Liver (tissue), 8 donors: ENCODE measurements at regions not wholly inside any gene's neighbourhood (a gene's known extent, or its start where the extent isn't known, plus 50 kb on each side); places are given as distances from the start of the nearest gene placed in this dataset.

Source experiments
- DNase-seq: peaks from one replicate; pipeline ENCODE4 v3.0.0-alpha.2; 2017; ENCODE audit warnings: low spot score
- H3K27ac ChIP-seq, 2 donors: one replicate each; pipeline ENCODE4 v1.7.0; 2013; ENCODE audit warnings: inconsistent platforms in 2 of 2, low read length in 2 of 2, control low read depth in 1 of 2, low read depth in 1 of 2, mild to moderate bottlenecking in 1 of 2
- H3K27me3 ChIP-seq, 4 donors: one replicate each; pipeline versions ENCODE4 v1.6.1 to v1.7.0; 2013; ENCODE audit warnings: low read length in 3 of 4, inconsistent platforms in 1 of 4, mild to moderate bottlenecking in 1 of 4, moderate library complexity in 1 of 4; ENCODE audit not compliant: control insufficient read depth in 4 of 4, insufficient read depth in 4 of 4
- H3K36me3 ChIP-seq, 4 donors: one replicate each; pipeline versions ENCODE4 v1.6.1 to v1.7.0; 2013; ENCODE audit warnings: low read length in 3 of 4, mild to moderate bottlenecking in 3 of 4, low read depth in 1 of 4, moderate library complexity in 1 of 4; ENCODE audit not compliant: control insufficient read depth in 4 of 4, insufficient read depth in 3 of 4
- H3K4me1 ChIP-seq, 4 donors: one replicate each; pipeline versions ENCODE4 v1.6.1 to v1.7.0; 2013; ENCODE audit warnings: low read length in 3 of 4, mild to moderate bottlenecking in 3 of 4, moderate library complexity in 1 of 4; ENCODE audit not compliant: control insufficient read depth in 4 of 4, insufficient read depth in 4 of 4
- H3K4me3 ChIP-seq, 3 donors: one replicate each; pipeline versions ENCODE4 v1.6.1 to v1.7.0; 2013; ENCODE audit warnings: low read length in 3 of 3, control low read depth in 1 of 3, low read depth in 1 of 3, mild to moderate bottlenecking in 1 of 3
- H3K9ac ChIP-seq, 2 donors: one replicate each; pipeline ENCODE4 v1.7.0; 2013; ENCODE audit warnings: low read length in 2 of 2, mild to moderate bottlenecking in 2 of 2, moderate library complexity in 2 of 2, control low read depth in 1 of 2, low read depth in 1 of 2
- H3K9me3 ChIP-seq, 4 donors: one replicate each; pipeline versions ENCODE4 v1.6.1 to v1.7.0; 2013; ENCODE audit warnings: low read length in 3 of 4; ENCODE audit not compliant: control insufficient read depth in 4 of 4
- ATF3 ChIP-seq: IDR thresholded peaks from 2 replicates; pipeline ENCODE4 v1.6.1; 2016; ENCODE audit warnings: antibody characterized with exemption
- CTCF ChIP-seq: fragments of 150-350 bp; IDR thresholded peaks from 2 replicates; pipeline ENCODE4 v1.5.1; 2017; ENCODE audit warnings: improper control_type of control experiment, low read depth, low read length; ENCODE audit not compliant: missing input control
- EGR1 ChIP-seq, 2 donors: IDR thresholded peaks; 2 replicates each; pipeline ENCODE4 v1.6.1; 2016 to 2018; ENCODE audit warnings: antibody characterized with exemption in 2 of 2, low read depth in 2 of 2
- FOXA1 ChIP-seq: IDR thresholded peaks from 2 replicates; pipeline ENCODE4 v1.6.1; 2016; ENCODE audit warnings: antibody characterized with exemption
- FOXA2 ChIP-seq: IDR thresholded peaks from 2 replicates; pipeline ENCODE4 v1.6.1; 2016; ENCODE audit warnings: antibody characterized with exemption
- GABPA ChIP-seq, 2 donors: IDR thresholded peaks in 1 of 2; conservative IDR thresholded peaks in 1 of 2; 2 replicates each; pipeline ENCODE4 v1.6.1; 2016; ENCODE audit warnings: antibody characterized with exemption in 2 of 2, mild to moderate bottlenecking in 1 of 2, moderate library complexity in 1 of 2
- HNF4A ChIP-seq, 2 donors: conservative IDR thresholded peaks; 2 replicates each; pipeline ENCODE4 v1.6.1; 2016; ENCODE audit warnings: antibody characterized with exemption in 2 of 2, mild to moderate bottlenecking in 2 of 2
- HNF4G ChIP-seq: IDR thresholded peaks from 2 replicates; pipeline ENCODE4 v1.6.1; 2016; ENCODE audit warnings: antibody characterized with exemption
- JUND ChIP-seq, 2 donors: IDR thresholded peaks; 2 replicates each; pipeline ENCODE4 v1.6.1; 2016; ENCODE audit warnings: antibody characterized with exemption in 2 of 2
- MAX ChIP-seq: IDR thresholded peaks from 2 replicates; pipeline ENCODE4 v1.6.1; 2016; ENCODE audit warnings: antibody characterized with exemption
- NR2F2 ChIP-seq: IDR thresholded peaks from 2 replicates; pipeline ENCODE4 v1.6.1; 2016; ENCODE audit warnings: antibody characterized with exemption
- RAD21 ChIP-seq, 2 donors: IDR thresholded peaks; 2 replicates each; pipeline ENCODE4 v1.6.1; 2016; ENCODE audit warnings: antibody characterized with exemption in 2 of 2, mild to moderate bottlenecking in 2 of 2
- REST ChIP-seq: IDR thresholded peaks from 2 replicates; pipeline ENCODE4 v1.6.1; 2016; ENCODE audit warnings: antibody characterized with exemption, mild to moderate bottlenecking
- RXRA ChIP-seq, 2 donors: IDR thresholded peaks; 2 replicates each; pipeline ENCODE4 v1.6.1; 2017 to 2018; ENCODE audit warnings: antibody characterized with exemption in 2 of 2, mild to moderate bottlenecking in 1 of 2
- SP1 ChIP-seq: IDR thresholded peaks from 2 replicates; pipeline ENCODE4 v1.6.1; 2018; ENCODE audit warnings: antibody characterized with exemption, mild to moderate bottlenecking
- TAF1 ChIP-seq: conservative IDR thresholded peaks from 2 replicates; pipeline ENCODE4 v1.6.1; 2016; ENCODE audit warnings: antibody characterized with exemption, mild to moderate bottlenecking
- YY1 ChIP-seq: IDR thresholded peaks from 2 replicates; pipeline ENCODE4 v1.6.1; 2016; ENCODE audit warnings: antibody characterized with exemption, mild to moderate bottlenecking
- ZBTB33 ChIP-seq: IDR thresholded peaks from 2 replicates; pipeline ENCODE4 v1.6.1; 2016; ENCODE audit warnings: antibody characterized with exemption
- WGBS: extraction: QIAGEN DNeasy Blood & Tissue Kit; methylation state at CpG from one replicate; pipeline ENCODE4 v1.1.7; 2013; 5-methylcytosine and 5-hydroxymethylcytosine counted together
- donor health status: healthy.
- donor health status: healthy.
- donor health status: healthy.
- donor health status: healthy.
- donor health status: healthy.

GRCh38 chr5:96332535-96333366, 100.3 kb downstream of the PCSK1 start:
- DNase-seq = no peak
- no peaks in the 10 kb centered on the region for H3K9me3 ChIP-seq
- H3K27me3 ChIP-seq = no peaks in the 10 kb centered on the region
- peak overlapping the region; percentile 72 to 85 for H3K27ac ChIP-seq
- H3K4me1 ChIP-seq = peaks cover 8 to 50% (median 37%) of the 10 kb centered on the region in 4 donors
- no peak for TF ChIP-seq NR2F2
- TF ChIP-seq YY1 = peak; percentile 47
- no peak for TF ChIP-seq EGR1 (IDR thresholded peaks at IDR 0.05; ENCODE audit: low read depth in 2 of 2)
- no peak for TF ChIP-seq FOXA2
- no peak for TF ChIP-seq ZBTB33
- TF ChIP-seq REST = peak; percentile 62
- peak; percentile 73 to 74 for TF ChIP-seq HNF4A (conservative IDR thresholded peaks at IDR 0.05)
- TF ChIP-seq MAX = peak; percentile 65
- TF ChIP-seq RXRA (IDR thresholded peaks at IDR 0.05) = peak; percentile 41 to 54
- TF ChIP-seq SP1 = peak; percentile 68
- no peak for TF ChIP-seq FOXA1
- peak; percentile 54 to 65 for TF ChIP-seq RAD21 (IDR thresholded peaks at IDR 0.05)
- no peak for TF ChIP-seq GABPA (IDR thresholded peaks at IDR 0.05 in 1 of 2, conservative IDR thresholded peaks at IDR 0.05 in 1 of 2)
- TF ChIP-seq HNF4G = peak; percentile 40
- TF ChIP-seq JUND (IDR thresholded peaks at IDR 0.05) = no peak
- no peak for TF ChIP-seq CTCF
- TF ChIP-seq ATF3 = no peak
- TF ChIP-seq TAF1 = no peak
- H3K9ac ChIP-seq = peak overlapping the region; percentile 23 to 75
- 40% methylated on average over 14 of the region's 14 CpGs for WGBS
- no peaks in the 10 kb centered on the region for H3K36me3 ChIP-seq
- H3K4me3 ChIP-seq = peak overlapping the region in 2 of 3 donors; percentile 9 to 15
